NCI-H1417 (cell line): ENCODE measurements at regions not wholly inside any gene's neighbourhood (a gene's known extent, or its start where the extent isn't known, plus 50 kb on each side); places are given as distances from the start of the nearest gene placed in this dataset.
"Not testable (repeated sequence)": the region's sequence is repeated elsewhere in the genome, so short reads cannot be mapped to it uniquely, and the experiment has no call there.

Experiments
- DNase-seq, 3 experiments: peaks; one replicate each; lab custom pipeline; 2025; lab: John Stamatoyannopoulos, UW

DNA sequence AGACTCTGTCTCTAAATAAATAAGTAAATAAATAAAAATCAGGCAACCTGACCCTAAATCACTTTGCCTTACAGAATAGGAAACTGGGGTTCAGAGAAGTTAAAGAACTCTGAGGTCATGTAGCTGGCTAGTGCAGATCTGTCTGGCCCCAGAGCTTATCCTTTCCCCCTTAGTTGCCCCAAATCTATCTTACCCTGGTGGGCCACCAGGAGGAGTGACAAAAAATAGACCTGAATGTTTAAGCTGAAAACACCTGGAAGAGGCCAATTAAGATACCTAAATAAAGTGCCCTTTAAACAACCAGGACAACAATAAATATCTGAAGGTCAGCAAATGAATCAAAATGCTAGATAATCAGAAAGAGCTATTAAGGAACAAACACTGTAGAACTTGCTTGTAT lies 59.7 kb downstream of the TEX35 start:
- DNase-seq, result no peak

DNA sequence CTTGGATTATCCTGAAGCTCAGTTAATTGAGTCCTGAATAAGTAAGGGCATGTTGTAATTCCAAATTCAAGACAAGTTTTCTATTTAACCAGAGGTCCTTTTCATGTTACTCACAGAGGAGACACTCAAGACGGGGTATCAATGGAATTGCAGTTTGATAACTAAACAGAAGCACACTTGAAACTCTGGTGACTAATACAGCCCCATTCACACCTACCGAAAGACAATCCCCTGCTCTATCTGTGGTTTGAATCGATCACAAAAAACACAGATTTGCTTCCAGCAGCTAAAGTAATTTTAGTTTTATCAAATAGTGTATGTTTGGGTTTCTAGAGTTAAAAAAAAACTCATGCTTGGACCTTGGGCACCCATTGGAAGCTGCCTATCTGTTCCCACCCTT lies 60.4 kb downstream of the TEX35 start:
- DNase-seq, result no peak

DNA sequence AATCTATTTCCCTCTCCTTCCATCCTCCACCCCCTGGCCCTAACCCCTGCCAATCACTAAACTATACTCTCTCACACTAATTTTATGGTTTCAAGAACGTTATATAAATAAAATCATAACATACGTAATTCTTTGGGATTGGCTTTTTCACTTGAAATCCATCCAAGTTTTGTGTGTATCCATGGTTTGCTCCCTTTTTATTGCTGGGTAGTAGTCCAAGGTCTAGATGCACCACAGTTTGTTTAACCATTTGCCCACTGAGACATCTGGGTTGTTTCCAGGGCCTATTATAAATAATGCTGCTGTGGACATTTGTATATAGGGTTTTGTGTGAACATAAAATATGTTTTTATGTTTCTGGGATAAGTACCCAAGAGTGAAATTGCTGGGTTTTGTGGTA lies 61.4 kb downstream of the TEX35 start:
- DNase-seq, result no peak

DNA sequence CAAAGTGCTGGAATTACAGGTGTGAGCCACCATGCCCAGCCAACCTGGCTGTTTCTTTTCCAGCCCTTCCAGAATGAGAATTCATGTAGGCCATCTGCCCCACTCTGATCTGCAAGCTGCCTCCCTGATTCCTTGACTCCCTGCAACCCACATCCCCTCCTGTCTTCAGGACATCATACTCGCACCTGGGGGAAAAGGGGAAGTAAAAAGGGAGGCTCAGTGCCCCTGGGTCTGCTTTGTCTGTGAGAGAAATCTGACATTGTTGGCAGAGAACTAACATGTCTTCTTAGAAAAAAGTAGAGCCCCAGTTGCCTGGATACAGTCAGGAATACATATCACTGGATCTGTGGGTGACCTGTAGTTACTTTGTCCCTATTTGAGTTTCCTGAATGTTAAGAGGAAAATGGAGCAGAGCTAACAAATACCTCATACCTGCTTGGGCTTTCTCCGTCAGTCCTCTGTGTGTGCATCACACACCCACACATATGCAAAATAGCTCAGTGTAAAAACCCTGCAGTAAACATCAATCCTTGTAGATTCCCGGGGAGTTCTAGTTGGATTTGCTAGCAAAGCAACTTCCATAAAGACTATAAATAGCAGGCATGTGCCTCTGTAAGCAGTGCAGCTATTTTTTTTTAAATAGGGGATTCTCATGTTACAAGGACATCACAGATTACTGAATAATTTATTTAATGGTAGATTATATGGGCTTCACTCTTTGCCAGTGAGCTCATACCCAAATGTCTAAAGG lies 62.9 kb downstream of the TEX35 start:
- DNase-seq, result peak in 2 of 3 experiments; percentile 15 to 36

DNA sequence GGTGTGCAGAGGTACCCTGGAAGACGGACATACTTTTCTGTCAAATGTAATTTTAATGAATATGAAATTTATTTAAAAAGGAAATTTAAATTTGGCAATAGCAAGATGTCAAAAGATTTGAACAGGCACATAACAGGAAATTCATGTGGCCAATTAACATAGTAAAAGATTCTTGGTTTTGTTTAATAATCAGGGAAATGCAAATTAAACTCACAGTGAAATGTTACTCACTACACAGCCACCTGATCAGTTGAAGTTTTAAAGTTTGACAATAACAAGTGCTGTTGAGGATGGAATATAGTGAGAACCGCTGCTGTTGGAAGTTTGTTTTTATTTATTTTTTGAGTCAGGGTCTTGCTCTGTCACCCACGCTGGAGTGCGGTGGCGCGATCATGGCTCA lies 63.9 kb downstream of the TEX35 start:
- no peak for DNase-seq

DNA sequence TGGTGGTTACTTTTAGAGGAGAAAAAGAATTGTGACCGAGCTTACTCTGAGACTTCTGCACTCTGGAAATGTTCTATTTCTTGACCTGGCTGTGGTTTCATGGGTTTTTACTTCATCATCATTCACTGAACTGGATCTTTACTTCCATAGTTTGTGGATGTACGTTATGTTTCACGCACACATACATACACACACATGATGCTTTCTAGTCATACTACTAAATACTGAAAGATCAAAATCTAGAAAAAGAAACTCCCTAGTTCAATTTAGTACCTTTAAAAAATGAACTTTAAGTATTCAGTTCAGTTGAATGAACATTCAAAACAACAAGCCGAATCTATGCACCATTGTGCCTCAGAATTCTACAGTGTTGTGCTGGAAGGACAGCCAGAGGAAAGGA lies 65.0 kb downstream of the TEX35 start:
- no peak for DNase-seq

DNA sequence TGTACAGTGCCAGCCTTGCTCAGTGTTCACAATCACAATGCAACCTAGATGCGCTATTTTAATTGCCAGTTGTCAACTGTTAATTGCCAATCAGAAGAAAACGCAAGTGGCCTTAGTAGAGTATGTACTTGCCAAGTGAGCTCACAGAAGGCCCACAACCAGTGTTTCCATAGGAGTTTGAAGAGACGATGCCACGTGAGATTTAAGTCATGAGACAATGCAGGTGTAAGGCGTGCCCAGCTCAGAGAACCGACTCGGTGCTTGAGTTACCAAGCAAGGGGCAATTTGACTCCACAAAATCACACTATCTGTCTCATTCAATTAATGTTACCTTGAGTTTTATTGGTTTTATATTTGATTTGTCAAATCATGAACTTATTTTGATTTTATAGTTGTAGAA lies 65.6 kb downstream of the TEX35 start:
- DNase-seq, result peak in 1 of 3 experiments; percentile 15

DNA sequence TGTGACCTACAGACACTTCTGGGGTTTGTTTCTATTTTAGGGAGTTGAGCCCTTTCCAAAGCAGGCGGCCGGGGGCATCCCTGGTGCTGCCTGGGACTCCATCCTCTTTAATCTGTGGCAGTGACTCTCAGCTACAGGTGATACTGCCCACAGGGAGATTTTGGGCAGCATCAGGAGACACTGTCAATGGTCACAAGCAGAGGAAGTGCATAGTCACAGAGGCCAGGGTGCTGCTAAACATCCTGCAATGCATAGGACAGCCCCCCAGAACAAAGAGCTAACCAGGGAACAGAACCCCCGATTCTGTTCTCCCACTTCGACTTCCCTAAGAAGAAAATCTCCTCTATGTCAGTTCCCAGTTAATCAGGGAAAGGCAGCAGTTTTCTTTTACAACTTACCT lies 66.2 kb downstream of the TEX35 start:
- DNase-seq, result no peak

DNA sequence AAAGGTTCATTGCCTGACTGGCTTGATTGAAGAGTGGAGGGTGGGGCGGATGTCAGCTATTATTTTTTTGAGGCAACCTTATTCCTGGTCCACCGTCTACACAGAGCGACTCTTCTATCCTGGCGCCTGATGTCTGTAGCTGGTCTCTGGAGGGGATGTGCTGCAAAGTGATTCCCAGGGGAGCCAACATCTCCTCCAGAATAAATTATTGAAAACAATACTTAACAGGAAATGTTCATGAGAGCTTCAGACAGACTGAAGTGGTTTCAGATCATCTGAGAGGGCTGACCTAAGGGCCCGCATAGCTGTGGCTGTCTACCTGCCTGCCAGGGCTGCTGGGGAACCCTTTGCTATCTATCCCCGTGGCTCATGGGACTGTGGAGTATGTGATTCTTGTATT lies 66.7 kb downstream of the TEX35 start:
- DNase-seq, result peak in 2 of 3 experiments; percentile 16 to 93

DNA sequence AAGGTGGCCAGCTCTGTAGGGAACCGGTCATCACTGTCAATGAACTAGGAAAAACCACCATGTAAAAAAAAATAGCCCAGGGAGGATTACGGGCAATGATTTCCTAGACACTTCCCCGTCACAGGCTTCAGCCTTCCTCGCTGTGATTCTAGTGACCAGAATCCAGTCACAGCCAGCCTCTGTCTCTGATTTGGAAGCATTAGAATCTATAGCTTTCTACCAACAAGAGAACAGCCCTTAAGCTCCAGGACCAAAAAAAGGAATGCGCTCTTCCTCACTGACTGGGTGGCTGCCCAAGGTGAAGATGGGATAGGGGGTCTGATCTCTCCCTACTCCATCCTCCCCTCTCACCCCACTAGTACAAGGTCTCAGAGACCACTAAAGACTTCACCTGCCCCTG lies 67.2 kb downstream of the TEX35 start:
- DNase-seq, result no peak

DNA sequence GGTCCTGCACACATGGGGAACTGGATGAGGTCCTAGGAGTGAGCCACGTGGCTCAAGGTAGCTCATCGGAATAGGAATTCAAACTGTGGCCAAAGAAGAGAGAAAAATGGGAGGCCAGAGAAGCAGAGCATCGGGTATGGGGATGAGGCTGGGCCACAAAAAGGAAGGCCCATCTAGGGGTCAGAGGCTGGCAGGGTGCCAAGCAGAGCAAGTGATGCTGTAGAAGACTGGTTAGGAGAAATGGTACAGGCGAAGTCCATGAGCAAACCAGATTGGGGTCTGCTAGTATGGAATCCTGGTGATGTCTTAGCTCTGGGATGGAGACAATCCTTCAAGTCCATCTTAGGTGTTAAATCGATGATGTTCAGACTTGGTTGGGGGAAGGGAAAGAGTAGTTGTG lies 68.0 kb downstream of the TEX35 start:
- no peak for DNase-seq

DNA sequence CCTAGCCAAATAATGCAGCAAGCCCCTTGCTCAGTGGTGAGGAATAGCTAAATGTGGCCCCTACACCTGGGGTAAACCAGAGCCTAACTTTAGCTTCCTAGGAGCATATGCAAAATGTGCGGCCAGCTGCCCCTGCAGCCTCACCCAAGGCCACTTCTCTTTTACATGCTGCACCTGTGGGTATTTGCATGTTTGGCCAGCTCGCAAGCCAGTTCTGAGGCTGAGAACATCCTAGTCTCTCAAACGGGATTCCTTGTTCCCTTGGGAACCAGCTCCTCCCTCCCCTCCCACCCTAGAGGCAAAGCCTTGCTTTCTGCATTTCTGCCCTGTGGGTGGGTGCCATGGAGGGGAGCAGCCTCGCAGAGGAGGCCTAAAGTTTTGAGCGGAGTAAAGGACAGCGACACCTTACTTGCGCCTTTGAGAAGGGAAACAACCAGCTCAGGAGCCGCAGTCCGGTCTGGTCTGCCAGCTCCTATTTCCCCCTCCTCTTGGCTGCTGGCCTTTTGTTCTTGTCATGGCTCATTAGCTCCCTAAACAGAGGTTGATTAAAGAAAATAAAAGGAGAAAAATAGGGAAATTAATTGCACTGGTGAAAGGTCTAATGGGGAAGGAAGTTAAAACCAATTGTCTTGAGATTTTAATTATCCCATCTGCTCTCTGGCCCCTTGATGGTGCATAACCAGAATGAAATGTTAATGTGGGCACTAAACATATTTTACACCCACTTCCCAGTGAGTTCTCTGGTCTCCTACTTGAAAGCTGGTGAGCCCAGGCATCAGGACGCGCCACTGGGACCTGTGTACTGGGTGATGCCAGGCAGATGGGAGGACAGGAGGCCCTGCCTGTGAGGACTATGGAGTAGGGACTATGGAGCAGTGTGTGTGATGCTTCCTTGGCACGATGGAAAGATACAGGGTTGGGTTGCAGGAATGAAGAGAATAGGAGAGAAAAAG lies 68.7 kb downstream of the TEX35 start:
- peak in 2 of 3 experiments; percentile 78 to 89 for DNase-seq

DNA sequence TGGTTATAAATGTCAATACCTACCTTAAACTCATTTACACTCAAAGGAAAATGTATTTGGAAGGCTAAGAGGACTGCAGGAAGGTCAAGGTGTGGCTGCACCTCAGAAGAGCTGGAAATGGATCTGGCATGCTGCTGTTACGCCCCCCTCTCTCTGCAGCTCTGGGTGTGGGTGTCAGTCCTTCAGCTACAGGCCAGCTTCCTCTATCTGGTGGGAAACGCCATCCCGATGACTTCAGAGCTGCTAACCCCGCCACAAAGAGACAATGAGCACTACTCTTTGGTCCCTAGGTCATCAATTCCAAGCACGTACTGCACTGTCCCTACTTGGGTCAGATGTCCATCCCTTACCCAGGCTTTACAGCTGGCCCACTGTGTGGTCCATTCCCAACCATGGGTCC lies 74.2 kb downstream of the TEX35 start:
- no peak for DNase-seq

DNA sequence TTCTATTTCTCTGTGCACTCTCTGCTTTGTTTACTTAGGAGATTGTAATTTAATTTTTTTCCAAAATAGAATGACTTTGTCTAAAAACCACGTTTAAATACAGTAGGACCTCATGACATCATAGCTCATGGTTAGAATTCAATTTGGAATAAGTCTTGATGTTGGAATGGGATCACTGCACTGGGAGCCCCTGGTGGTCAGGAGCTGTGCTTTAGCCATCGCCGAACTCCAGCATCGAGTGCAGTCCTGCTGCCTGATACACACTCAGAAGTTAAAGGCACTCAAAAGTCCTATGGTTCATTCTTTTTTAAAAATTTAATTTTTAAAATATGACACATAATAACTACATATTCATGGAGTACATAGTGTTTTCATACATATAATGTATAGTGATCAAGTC lies 75.1 kb downstream of the TEX35 start:
- no peak for DNase-seq

DNA sequence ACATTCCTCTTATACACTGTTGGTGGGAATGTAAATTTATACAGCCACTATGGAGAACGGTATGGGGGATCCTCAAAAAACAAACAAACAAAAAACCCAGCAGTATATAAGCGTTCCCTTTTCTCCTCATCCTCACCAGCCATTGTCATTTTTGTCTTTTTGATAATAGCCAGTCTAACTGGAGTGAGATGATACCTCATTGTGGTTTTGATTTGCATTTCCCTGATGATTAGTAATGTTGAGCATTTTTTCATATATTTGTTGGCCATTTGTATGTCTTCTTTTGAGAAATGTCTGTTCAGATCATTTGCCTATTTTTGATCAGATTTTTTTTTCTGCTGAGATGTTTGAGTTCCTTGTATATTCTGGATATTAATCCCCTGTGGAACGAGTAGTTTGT lies 76.1 kb downstream of the TEX35 start:
- not testable (repeated sequence) for DNase-seq

DNA sequence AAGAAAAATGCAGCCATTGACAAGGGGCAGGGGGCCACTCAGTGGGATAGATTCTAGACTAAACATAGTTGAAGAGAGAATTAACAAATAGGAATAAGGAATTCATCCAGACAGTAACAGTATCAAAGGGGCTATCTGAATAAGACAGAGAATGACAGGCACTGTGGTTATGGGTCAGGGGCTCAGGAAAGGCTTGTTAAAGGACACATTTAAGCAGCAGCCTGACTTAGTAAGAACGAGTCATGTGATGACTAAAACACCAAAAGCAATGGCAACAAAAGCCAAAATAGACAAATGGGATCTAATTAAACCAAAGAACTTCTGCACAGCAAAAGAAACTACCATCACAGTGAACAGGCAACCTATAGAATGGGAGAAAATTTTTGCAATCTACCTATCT lies 78.9 kb downstream of the TEX35 start:
- not testable (repeated sequence) for DNase-seq

DNA sequence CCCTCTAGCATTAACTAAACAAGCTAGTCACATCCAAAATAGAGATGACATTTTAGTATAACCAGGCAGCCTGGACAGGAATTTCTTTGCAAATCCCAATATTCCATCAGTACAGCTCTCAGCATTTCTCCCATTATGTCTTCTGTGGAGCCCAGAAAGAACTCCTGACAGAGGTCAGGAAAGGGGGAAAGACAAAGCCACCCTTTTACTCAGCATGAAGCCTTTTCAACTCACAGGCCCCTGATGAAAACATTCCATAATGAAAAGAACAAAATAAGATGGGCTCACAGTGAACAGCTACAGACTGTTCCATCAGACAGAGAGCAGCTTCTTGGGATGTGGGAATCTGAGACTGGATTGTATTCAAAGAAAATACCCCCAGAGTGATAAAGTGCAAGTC lies 80.6 kb downstream of the TEX35 start:
- DNase-seq, result no peak

DNA sequence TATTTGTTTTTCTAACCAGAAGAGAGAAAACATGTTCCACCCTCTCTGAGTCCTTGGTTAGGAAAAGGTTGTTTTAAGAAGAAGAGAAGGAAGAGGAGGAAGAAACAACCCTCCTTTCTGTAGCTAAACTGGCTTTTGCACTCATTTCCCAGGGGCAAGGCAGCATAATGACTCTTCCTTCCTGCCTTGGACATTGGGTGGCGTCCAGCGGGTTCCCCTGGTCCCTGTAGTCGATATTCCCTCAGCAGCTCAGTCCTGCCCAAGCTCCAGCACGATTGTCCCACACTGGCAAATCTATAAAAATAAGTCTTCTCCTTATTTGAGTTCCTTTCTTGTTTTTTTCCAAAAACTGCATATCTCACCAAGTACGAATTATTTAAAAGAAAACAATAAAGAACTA lies 81.2 kb downstream of the TEX35 start:
- DNase-seq, result no peak

DNA sequence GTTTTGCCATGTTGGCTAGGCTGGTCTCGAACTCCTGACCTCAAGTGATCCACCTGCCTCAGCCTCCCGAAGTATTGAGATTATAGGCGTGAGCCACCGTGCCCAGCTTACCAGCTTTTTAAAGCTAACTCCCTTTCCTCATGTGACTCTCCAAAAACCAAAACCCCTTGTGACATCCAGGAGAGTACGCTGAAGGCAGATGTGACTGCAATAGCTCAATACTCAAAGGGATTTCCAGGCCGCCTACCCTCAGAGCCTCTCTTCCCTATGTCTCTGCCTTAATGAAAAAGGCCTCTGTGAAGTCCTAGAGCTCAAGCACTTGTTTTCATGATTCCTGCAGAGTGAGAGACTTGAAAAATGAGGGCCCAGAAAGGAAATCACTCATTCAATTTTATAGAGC lies 82.6 kb downstream of the TEX35 start:
- DNase-seq, result no peak

DNA sequence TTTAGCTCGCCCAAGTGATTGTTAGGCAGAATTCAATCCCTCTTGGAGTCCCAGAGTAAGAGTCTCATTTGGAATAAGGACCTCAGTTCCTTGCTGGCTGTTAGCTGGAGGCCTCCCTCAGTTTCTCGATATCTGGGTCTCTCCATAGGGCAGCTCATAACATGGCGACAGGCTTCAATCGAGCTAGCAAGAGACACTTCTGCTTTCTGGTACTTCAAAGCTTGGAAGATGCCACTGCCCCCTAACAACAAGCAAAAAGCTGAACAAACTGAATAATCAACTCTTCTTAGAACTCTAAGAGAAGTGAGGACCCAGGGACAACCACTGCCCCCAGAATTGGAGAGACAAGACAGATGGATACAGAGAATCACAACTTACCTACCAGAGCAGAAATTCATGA lies 86.2 kb downstream of the TEX35 start:
- DNase-seq, result no peak

DNA sequence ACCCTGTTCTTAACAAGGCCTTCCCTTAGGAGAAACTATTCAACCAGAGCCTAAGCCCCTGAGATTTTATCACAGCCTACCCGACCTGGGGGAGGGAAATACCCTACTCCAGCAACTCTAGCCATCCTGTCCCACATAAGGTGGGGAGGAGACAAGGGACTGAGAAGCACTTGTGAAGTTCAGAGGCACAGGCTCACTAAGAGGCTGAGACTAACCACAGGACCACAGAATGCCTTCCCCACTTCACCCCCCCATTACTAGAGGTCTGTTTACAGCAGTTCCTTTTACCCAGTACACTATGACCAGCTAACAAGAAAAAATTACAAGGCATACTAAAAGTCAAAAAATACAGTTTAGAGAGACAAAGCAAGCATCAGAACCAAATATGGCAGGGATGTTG lies 86.8 kb downstream of the TEX35 start:
- no peak for DNase-seq

DNA sequence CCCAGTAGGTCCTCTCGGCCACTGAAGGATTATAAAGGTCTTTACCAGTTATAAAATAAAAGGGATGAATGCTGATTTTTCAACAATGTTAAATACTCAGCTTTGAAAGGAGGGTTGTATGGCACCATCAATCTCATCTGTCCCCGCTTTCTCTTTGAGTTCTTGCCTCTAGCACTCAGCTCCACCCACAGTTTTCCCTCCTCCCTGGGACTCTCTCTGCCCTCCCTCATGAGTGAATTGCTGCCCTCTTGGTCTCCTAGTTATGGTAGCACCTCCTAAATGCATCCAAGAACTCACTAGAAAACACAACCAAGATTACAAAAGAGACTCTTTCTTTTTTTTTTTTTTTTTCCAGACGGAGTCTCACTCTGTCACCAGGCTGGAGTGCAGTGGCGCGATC lies 91.0 kb downstream of the TEX35 start:
- DNase-seq, result no peak

DNA sequence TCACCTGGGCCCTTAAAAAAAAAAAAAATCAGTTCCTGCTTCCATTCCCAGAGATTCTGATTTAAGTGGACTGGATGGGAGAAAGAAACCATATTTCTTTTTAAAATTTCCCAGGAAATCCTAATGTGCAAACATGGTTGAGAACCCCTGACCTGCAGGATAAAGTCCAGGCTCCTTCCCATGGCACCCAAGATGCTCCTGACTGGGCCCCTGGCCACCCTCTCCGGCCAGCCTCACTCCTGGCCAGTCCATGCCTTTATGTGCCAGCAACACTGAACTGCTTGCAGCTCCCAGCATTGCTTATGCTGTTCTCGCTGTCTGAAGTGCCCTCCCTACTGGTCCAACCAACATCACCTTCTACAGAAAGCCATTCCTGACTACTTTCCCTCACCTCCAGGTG lies 93.9 kb downstream of the TEX35 start:
- DNase-seq, result no peak
